B cell (primary cell): ENCODE measurements at regions not wholly inside any gene's neighbourhood (a gene's known extent, or its start where the extent isn't known, plus 50 kb on each side); places are given as distances from the start of the nearest gene placed in this dataset.

ENCODE experiments used
- ATAC-seq: fragments of 200-7000 bp; cut with Tn5 transposase; one replicate; pipeline ENCODE4 v1.10.0; 2021; ENCODE audit warnings: low read depth, mild to moderate bottlenecking, moderate number of reproducible peaks, moderate library complexity
- CTCF ChIA-PET: fragments of 350-600 bp; sonication (Branson Sonifier 250); formaldehyde crosslinking; loops from one replicate; lab custom pipeline; 2021; ENCODE audit warnings: antibody characterized with exemption, inconsistent platforms; lab: Charles Lee
- POLR2A ChIA-PET: fragments of 350-600 bp; sonication (Branson Sonifier 250); formaldehyde crosslinking; loops from one replicate; lab custom pipeline; 2021; ENCODE audit warnings: antibody characterized with exemption; lab: Charles Lee
- DNase-seq: peaks from one replicate; pipeline ENCODE4 v3.0.0; 2013
- H2AFZ ChIP-seq: 2 replicates; pipeline ENCODE4 v1.6.1; 2012; ENCODE audit warnings: mild to moderate bottlenecking, low read depth, low read length; ENCODE audit not compliant: insufficient read depth, poor library complexity, severe bottlenecking
- H3K27ac ChIP-seq, 2 donors: 1 replicate in 1 of 2; 2 replicates in 1 of 2; pipeline ENCODE4 v1.5.1; 2012 to 2013; ENCODE audit warnings: low read length in 2 of 2, mild to moderate bottlenecking in 2 of 2, moderate library complexity in 1 of 2
- H3K27me3 ChIP-seq, 4 experiments: fragments of 200-600 bp in 1 of 4; sonication (generic) in 1 of 4; replicated peaks in 1 of 4; 1 replicate in 2 of 4; 2 replicates in 2 of 4; pipeline versions ENCODE4 v1.6.1 to v1.7.0; 2013 to 2016; ENCODE audit warnings: low read length in 3 of 4, mild to moderate bottlenecking in 2 of 4, mixed read lengths in 1 of 4, moderate library complexity in 1 of 4; ENCODE audit not compliant: insufficient read depth in 4 of 4, control insufficient read depth in 3 of 4; ENCODE audit errors: control extremely low read depth in 1 of 4
- H3K36me3 ChIP-seq, 2 experiments: replicated peaks in 1 of 2; 1 replicate in 1 of 2; 2 replicates in 1 of 2; pipeline versions ENCODE4 v1.6.1 to v1.7.1; 2013; ENCODE audit warnings: low read length in 1 of 2; ENCODE audit not compliant: insufficient read depth in 2 of 2, control insufficient read depth in 1 of 2; ENCODE audit errors: control extremely low read depth in 1 of 2, extremely low read depth in 1 of 2
- H3K4me1 ChIP-seq, 2 donors: fragments of 200-600 bp in 1 of 2; sonication (generic) in 1 of 2; 1 replicate in 1 of 2; 2 replicates in 1 of 2; pipeline versions ENCODE4 v1.5.1 to v1.6.1; 2013 to 2017; ENCODE audit warnings: low read length in 2 of 2; ENCODE audit not compliant: control insufficient read depth in 2 of 2, insufficient read depth in 2 of 2
- H3K4me2 ChIP-seq: replicated peaks from 2 replicates; pipeline ENCODE3; 2012; ENCODE audit warnings: mild to moderate bottlenecking, low read depth, low read length; ENCODE audit not compliant: poor library complexity, severe bottlenecking
- H3K4me3 ChIP-seq, 5 experiments: fragments of 200-600 bp in 1 of 5; sonication (generic) in 1 of 5; 1 replicate in 3 of 5; 2 replicates in 2 of 5; pipeline versions ENCODE4 v1.5.1 to v1.7.0; 2011 to 2016; ENCODE audit warnings: low read length in 4 of 5, mild to moderate bottlenecking in 4 of 5, low read depth in 2 of 5, control low read depth in 1 of 5, moderate library complexity in 1 of 5; ENCODE audit not compliant: insufficient read depth in 1 of 5; ENCODE audit errors: control extremely low read depth in 1 of 5, extremely low read depth in 1 of 5
- H3K79me2 ChIP-seq: fragments of 200-600 bp; sonication (generic); one replicate; pipeline ENCODE4 v1.6.0; 2016; ENCODE audit warnings: low read length; ENCODE audit not compliant: control insufficient read depth, insufficient read depth
- H3K9ac ChIP-seq: fragments of 200-600 bp; sonication (generic); 2 replicates; pipeline ENCODE4 v1.6.1; 2017; ENCODE audit warnings: mild to moderate bottlenecking, low read length, moderate library complexity
- H3K9me3 ChIP-seq, 3 donors: one replicate each; pipeline versions ENCODE4 v1.6.1 to v1.7.1; 2013; ENCODE audit warnings: low read length in 2 of 3; ENCODE audit not compliant: control insufficient read depth in 2 of 3, insufficient read depth in 1 of 3; ENCODE audit errors: control extremely low read depth in 1 of 3
- H4K20me1 ChIP-seq: 2 replicates; pipeline ENCODE4 v1.6.0; 2012; ENCODE audit warnings: mild to moderate bottlenecking, low read length; ENCODE audit not compliant: insufficient read depth, control insufficient read depth, poor library complexity, severe bottlenecking
- H3K27ac Mint-ChIP-seq: one replicate; pipeline ENCODE4 v1.8.0; 2021; ENCODE audit warnings: mixed read lengths
- H3K27me3 Mint-ChIP-seq: one replicate; pipeline ENCODE4 v1.8.0; 2021; ENCODE audit warnings: mixed read lengths
- H3K4me1 Mint-ChIP-seq: one replicate; pipeline ENCODE4 v1.8.0; 2021; ENCODE audit warnings: mixed read lengths
- H3K4me3 Mint-ChIP-seq: one replicate; pipeline ENCODE4 v1.8.0; 2021; ENCODE audit warnings: mixed read lengths
- H3K9me3 Mint-ChIP-seq: one replicate; pipeline ENCODE4 v1.8.0; 2022; ENCODE audit warnings: mixed read lengths; ENCODE audit not compliant: insufficient read depth
- EZH2 ChIP-seq: IDR thresholded peaks from 2 replicates; pipeline ENCODE4 v1.6.1; 2012; ENCODE audit warnings: borderline replicate concordance, low read depth, mild to moderate bottlenecking, moderate library complexity, low read length; ENCODE audit not compliant: insufficient read depth, poor library complexity, severe bottlenecking
- WGBS: methylation state at CpG from one replicate; pipeline ENCODE4 v1.1.5; 2013; ENCODE audit warnings: missing lambda C conversion rate; ENCODE audit not compliant: insufficient coverage; 5-methylcytosine and 5-hydroxymethylcytosine counted together
- intact Hi-C: fragments of 100-400 bp; cut with micrococcal nuclease; formaldehyde crosslinking; loops from one replicate; pipeline ENCODE4 v1.10.0; 2022
- TF ChIP-seq, protein P1 (sequence below): fragments of 200-600 bp; IDR thresholded peaks from one replicate; pipeline ENCODE4 v1.8.0; 2022; ENCODE audit warnings: antibody characterized with exemption, mild to moderate bottlenecking

GRCh38 chr15:66625974-66626373 lies 60.2 kb upstream of the LCTL start:
- intact Hi-C loops, result no loop called here
- ATAC-seq (no peak), DNase-seq (no peak)
- no peak overlapping the region for H3K27ac Mint-ChIP-seq
- no peaks in the 10 kb centered on the region for H3K79me2 ChIP-seq
- peaks cover 24% of the 10 kb centered on the region for H3K27me3 Mint-ChIP-seq
- no peak overlapping the region for H2AFZ ChIP-seq
- TF ChIP-seq EZH2, result no peak
- TF ChIP-seq, protein P1, sequence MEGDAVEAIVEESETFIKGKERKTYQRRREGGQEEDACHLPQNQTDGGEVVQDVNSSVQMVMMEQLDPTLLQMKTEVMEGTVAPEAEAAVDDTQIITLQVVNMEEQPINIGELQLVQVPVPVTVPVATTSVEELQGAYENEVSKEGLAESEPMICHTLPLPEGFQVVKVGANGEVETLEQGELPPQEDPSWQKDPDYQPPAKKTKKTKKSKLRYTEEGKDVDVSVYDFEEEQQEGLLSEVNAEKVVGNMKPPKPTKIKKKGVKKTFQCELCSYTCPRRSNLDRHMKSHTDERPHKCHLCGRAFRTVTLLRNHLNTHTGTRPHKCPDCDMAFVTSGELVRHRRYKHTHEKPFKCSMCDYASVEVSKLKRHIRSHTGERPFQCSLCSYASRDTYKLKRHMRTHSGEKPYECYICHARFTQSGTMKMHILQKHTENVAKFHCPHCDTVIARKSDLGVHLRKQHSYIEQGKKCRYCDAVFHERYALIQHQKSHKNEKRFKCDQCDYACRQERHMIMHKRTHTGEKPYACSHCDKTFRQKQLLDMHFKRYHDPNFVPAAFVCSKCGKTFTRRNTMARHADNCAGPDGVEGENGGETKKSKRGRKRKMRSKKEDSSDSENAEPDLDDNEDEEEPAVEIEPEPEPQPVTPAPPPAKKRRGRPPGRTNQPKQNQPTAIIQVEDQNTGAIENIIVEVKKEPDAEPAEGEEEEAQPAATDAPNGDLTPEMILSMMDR, result no peak
- H3K9me3 Mint-ChIP-seq, result no peaks in the 10 kb centered on the region
- no peaks in the 10 kb centered on the region for H3K36me3 ChIP-seq
- H3K4me1 Mint-ChIP-seq, result no peaks in the 10 kb centered on the region
- no peaks in the 10 kb centered on the region for H3K4me1 ChIP-seq
- no peak overlapping the region for H3K4me3 Mint-ChIP-seq
- H3K4me2 ChIP-seq, result no peak overlapping the region
- peaks cover 0 to 17% (median 8%) of the 10 kb centered on the region in 4 experiments for H3K27me3 ChIP-seq
- H3K9ac ChIP-seq, result no peak overlapping the region
- no peaks in the 10 kb centered on the region for H4K20me1 ChIP-seq
- no peak overlapping the region for H3K27ac ChIP-seq
- ChIA-PET CTCF (interaction anchor here (1.0 kb wide), 1 partner anchor 14 kb away, joined by 3 read pairs; no protein-coding TSS in a partner anchor), POLR2A (no interaction called here)
- H3K9me3 ChIP-seq, result no peaks in the 10 kb centered on the region
- 93% methylated on average over 3 of the region's 4 CpGs for WGBS
- no peak overlapping the region for H3K4me3 ChIP-seq

GRCh38 chr15:66628976-66629723 lies 63.4 kb upstream of the LCTL start:
- Histone ChIP-seq H3K4me1 (no peaks in the 10 kb centered on the region), H3K79me2 (no peaks in the 10 kb centered on the region), H3K4me3 (no peak overlapping the region), H2AFZ (no peak overlapping the region), H3K4me2 (no peak overlapping the region), H3K9me3 (no peaks in the 10 kb centered on the region), H4K20me1 (no peaks in the 10 kb centered on the region), H3K27ac (no peak overlapping the region), H3K9ac (no peak overlapping the region), H3K27me3 (no peaks in the 10 kb centered on the region), H3K36me3 (no peaks in the 10 kb centered on the region)
- 97% methylated on average over 5 of the region's 8 CpGs for WGBS
- CTCF ChIA-PET, result interaction anchor here (1.8 kb wide), 1 partner anchor 10 kb away, joined by 5 read pairs; no protein-coding TSS in a partner anchor
- Mint-ChIP-seq H3K27me3 (peaks cover 3% of the 10 kb centered on the region), H3K4me3 (no peak overlapping the region), H3K9me3 (no peaks in the 10 kb centered on the region), H3K27ac (no peak overlapping the region), H3K4me1 (no peaks in the 10 kb centered on the region)
- DNase-seq (no peak), ATAC-seq (no peak)
- POLR2A ChIA-PET, result interaction anchor here (0.6 kb wide), 1 partner anchor 21 kb away, joined by 7 read pairs; no protein-coding TSS in a partner anchor
- intact Hi-C loops, result no loop called here
- TF ChIP-seq, protein P1, result no peak
- no peak for TF ChIP-seq EZH2
